Loucy (cell line): ENCODE measurements at regions not wholly inside any gene's neighbourhood (a gene's known extent, or its start where the extent isn't known, plus 50 kb on each side); places are given as distances from the start of the nearest gene placed in this dataset.

ENCODE experiments used
- CTCF ChIP-seq: fragments of 200-600 bp; sonication (generic); conservative IDR thresholded peaks from 2 replicates; pipeline ENCODE4 v1.5.1; 2014; ENCODE audit warnings: mild to moderate bottlenecking, antibody characterized with exemption, low read length
- EZH2phosphoT487 ChIP-seq: fragments of 200-600 bp; IDR thresholded peaks from 2 replicates; pipeline ENCODE4 v1.6.1; 2018; ENCODE audit warnings: antibody characterized with exemption, mild to moderate bottlenecking, moderate library complexity, borderline replicate concordance

- TF ChIP-seq CTCF (no peak), EZH2phosphoT487 (no peak)
These were observed 154.6 kb upstream of the SLC44A1 start for GRCh38 chr9:105089874-105090273.
